ENCODE measurements at regions not wholly inside any gene's neighbourhood (a gene's known extent, or its start where the extent isn't known, plus 50 kb on each side); places are given as distances from the start of the nearest gene placed in this dataset.

DNA sequence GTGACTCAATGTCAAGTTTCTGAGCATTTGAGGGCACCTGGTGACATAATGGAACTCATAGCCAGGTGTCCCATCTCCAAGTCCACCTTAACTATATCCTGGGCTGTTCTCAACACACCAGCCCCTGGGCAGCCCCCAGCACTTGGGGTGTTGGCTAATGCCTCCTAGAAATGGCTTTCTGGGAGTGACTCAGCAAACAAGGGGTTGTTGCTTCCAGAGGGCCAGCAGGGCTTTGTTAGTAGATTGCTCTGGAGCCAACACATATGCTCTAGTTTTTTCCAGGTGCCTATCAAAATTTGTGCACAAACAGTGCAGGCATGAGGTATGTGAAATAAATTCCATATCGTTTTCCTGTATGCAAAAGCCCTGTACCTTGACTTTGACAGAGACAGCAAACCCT, 448.4 kb downstream of the SLC4A3 start:
- TF ChIP-seq CTCF (IDR thresholded peaks at IDR 0.05) = no peak
- TF ChIP-seq ZFX (IDR thresholded peaks at IDR 0.05; ENCODE audit: borderline replicate concordance) = no peak

Measured in 22Rv1 (cell line).